HG02970 (cell line): ENCODE measurements at regions not wholly inside any gene's neighbourhood (a gene's known extent, or its start where the extent isn't known, plus 50 kb on each side); places are given as distances from the start of the nearest gene placed in this dataset.
"Not testable (repeated sequence)": the region's sequence is repeated elsewhere in the genome, so short reads cannot be mapped to it uniquely, and the experiment has no call there.

Source experiments
- ATAC-seq: cut with Tn5 transposase; IDR thresholded peaks from one replicate; pipeline ENCODE4 v1.9.1; 2021; ENCODE audit warnings: mild to moderate bottlenecking, moderate library complexity, moderate number of reproducible peaks; ENCODE audit not compliant: unreplicated experiment, low FRiP score

DNA sequence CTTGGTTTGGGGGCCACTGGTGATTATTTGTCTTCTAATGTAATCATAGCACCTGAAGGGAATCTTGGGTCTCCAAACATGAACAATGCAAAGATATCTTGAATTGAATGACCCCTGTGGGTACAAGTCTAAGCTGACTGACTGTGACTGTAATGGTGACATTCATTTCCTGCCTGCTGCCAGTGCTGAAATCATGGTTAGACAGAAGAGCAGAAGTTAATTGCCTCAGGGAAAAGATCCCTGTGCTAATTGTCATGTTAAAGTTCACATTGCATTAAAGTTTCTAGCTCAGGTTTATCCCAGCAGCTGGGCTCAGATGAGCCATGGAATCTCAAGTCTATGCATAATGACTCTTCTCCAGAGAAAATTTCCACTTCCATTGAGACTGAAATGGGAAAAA, 772.0 kb downstream of the ETS1 start:
- ATAC-seq, result no peak

- no peak for ATAC-seq
These were observed 780.9 kb downstream of the ETS1 start for GRCh38 chr11:127806501-127806900.

GRCh38 chr11:127805771-127806170, 781.6 kb downstream of the ETS1 start:
- ATAC-seq, result no peak

- ATAC-seq, result no peak
These were observed 782.5 kb downstream of the ETS1 start for GRCh38 chr11:127804747-127805400.

- no peak for ATAC-seq
These were observed 783.6 kb downstream of the ETS1 start for GRCh38 chr11:127803755-127804154.

- ATAC-seq, result no peak
These were observed 786.2 kb downstream of the ETS1 start for GRCh38 chr11:127800989-127801688.

- no peak for ATAC-seq
These were observed 792.0 kb downstream of the ETS1 start for GRCh38 chr11:127795326-127795725.

DNA sequence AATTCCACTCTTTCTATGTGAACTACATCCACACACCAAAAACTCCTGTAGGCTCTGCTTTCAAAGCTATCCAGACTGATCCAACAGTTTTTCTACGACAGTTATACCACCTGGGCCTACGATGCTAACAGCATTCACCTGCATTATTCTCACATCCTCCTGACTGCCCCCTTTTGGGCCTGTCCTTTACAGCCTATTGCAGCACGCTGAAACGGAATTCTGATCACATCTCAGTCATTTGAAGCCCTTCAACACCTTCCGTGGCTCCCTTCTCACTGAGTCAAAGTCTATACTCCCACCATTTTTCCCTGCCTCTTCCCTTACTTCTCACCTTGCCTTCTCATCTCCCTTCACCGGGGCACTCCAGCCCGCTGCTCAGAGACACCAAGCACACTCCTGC, 791.3 kb upstream of the KIRREL3 start:
- ATAC-seq, result no peak

DNA sequence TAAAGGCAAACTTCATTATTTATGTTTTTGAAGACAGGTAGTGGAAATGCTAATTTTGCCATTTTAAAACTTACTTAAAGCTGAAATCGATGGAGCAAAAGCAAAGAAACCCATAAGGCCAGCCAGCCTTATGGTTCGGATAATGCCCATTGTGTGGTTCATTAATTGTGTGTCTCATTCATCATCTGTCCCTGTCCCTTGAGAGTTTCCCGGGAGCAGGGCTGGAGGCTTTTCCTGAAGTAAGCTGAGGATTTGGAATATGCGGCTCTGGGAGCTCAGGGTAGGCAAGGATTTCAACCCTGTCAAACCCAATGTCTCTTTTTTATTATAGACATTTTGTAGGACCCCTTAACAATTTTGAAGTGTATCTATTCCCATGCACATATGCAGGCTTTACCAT, 790.0 kb upstream of the KIRREL3 start:
- ATAC-seq, result no peak

DNA sequence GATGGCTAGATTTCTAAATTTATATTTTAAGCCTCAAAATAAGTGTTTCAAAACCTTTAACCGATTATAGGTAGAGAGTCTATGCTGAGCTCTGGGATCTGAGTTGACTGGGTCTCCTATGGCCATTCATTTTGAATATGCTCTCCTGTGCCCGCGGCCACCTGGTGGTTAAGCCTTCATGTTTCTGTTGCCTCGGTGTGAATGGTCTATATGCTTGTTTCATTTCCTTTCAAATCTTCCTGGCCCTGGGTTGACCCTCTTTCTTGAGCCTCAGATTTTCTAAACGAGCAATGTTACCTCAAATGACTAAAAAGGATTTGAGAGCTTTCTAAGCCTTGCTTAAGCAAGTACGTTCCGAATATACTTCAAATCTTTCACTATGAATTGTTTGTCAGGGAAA, 789.4 kb upstream of the KIRREL3 start:
- no peak for ATAC-seq

DNA sequence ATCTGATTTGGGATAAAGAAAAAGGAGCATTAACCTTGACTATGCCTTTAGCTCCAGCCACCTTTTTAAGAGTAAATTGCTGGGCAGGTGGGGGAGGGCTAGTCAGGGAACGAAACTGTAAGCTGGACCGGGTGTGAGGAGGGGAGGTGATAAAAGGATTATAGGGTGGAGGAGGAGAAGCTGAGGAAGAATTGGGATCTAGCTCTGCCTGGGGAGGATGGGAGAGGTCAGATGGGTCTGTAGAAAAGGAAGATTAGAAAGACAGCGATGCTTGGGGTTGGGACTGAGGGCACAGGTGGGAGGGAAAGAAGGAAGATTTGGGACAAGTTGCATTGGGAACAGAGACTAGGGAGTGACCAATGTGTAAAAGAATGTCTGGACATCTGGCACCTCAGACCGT, 772.4 kb upstream of the KIRREL3 start:
- not testable (repeated sequence) for ATAC-seq

DNA sequence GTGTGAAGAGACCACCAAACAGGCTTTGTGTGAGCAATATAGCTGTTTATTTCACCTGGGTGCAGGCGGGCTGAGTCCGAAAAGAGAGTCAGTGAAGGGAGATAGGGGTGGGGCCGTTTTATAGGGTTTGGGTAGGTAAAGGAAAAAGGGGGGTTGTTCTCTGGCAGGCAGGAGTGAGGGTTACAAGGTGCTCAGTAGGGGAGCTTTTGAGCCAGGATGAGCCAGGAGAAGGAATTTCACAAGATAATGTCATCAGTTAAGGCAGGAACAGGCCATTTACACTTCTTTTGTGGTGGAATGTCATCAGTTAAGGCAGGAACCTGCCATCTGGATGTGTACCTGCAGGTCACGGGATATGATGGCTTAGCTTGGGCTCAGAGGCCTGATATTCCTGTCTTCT, 768.4 kb upstream of the KIRREL3 start:
- not testable (repeated sequence) for ATAC-seq

- no peak for ATAC-seq
These were observed 766.2 kb upstream of the KIRREL3 start for GRCh38 chr11:127766734-127767133.

GRCh38 chr11:127738771-127739286, 738.3 kb upstream of the KIRREL3 start:
- ATAC-seq, result no peak

GRCh38 chr11:127737499-127737898, 736.9 kb upstream of the KIRREL3 start:
- no peak for ATAC-seq

- ATAC-seq, result no peak
These were observed 733.0 kb upstream of the KIRREL3 start for GRCh38 chr11:127733552-127733951.

GRCh38 chr11:127726367-127726766, 725.8 kb upstream of the KIRREL3 start:
- no peak for ATAC-seq

GRCh38 chr11:127723714-127724113, 723.1 kb upstream of the KIRREL3 start:
- ATAC-seq, result no peak

- no peak for ATAC-seq
These were observed 712.7 kb upstream of the KIRREL3 start for GRCh38 chr11:127713226-127713625.

GRCh38 chr11:127711748-127712147, 711.2 kb upstream of the KIRREL3 start:
- no peak for ATAC-seq

DNA sequence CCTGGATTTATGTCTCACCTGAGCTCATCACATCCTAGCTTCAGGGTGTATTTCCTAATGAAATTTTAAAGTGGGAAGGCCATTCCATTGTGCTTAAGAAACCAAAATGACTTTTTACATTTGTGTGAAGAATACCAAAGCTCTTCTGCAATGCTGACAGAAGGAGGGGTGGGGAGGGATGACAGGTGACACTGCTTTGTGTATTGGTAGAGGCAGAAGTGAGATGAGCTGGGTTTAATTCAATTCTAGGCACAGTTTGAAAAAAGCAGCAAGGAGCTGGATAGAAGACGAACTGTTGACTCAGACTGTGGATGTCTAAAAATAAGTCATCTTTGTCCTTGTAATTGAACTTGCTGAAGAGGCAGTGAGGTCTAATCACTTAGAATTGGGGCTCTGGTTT, 710.3 kb upstream of the KIRREL3 start:
- no peak for ATAC-seq

DNA sequence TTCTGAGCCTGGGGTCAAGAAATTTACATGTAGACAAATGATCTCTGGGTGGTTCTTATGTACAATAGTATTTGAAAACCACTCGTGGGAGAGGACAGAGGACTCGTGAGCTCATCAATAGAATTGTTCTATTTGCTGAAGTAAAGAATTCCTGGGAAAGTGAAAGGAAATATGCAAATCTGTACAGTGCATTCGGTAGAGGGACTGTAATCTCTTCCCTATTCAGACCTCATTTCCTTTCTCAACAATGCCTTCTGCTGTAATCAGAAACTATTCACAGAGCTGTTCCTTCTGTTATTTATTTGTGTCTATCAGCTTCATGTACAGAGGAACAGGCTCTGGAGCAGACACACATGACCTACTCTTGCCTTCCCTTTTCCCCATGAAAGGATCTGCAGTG, 709.4 kb upstream of the KIRREL3 start:
- no peak for ATAC-seq
